HG03469 (cell line): ENCODE measurements at regions not wholly inside any gene's neighbourhood (a gene's known extent, or its start where the extent isn't known, plus 50 kb on each side); places are given as distances from the start of the nearest gene placed in this dataset.

ENCODE experiments used
- ATAC-seq: cut with Tn5 transposase; IDR thresholded peaks from one replicate; pipeline ENCODE4 v1.9.1; 2021; ENCODE audit warnings: mild to moderate bottlenecking, moderate library complexity, moderate number of reproducible peaks; ENCODE audit not compliant: unreplicated experiment

DNA sequence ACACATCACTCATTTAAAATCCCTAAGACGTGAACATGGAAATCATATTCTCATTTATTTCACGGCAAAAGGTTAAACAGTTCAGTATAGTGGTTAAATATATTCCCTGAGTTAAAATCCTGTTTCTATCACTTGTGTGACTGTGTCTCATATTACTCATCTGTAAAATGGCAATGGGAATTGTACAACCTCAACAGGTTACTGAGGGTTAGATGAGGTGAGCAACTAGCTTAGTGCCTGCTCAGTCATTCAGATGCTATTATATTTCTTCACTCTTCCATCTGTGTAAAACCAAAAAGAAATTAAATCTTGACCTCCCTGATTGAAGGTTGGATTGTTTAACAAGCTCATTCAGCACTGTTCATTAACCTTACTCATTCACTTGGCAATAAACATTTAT lies 212.4 kb upstream of the STK17B start:
- no peak for ATAC-seq

DNA sequence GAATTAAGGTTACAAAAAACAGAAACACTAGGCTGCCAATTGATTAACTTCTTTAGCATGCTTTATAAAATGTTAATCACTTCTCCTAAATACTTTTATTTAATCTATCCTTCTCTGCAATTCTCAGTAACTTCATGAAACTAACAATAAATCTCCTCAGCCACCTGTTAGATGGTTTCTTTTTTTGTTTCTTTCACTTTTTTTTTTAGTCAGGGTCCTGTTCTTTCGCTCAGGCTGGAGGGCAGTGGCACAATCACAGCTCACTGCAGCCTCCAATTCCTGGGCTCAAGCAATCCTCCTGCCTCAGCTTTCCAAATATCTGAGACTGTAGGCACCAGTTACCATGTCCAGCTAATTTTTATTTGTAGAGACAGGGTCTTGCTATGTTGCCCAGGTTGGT lies 213.4 kb upstream of the STK17B start:
- ATAC-seq, result no peak

DNA sequence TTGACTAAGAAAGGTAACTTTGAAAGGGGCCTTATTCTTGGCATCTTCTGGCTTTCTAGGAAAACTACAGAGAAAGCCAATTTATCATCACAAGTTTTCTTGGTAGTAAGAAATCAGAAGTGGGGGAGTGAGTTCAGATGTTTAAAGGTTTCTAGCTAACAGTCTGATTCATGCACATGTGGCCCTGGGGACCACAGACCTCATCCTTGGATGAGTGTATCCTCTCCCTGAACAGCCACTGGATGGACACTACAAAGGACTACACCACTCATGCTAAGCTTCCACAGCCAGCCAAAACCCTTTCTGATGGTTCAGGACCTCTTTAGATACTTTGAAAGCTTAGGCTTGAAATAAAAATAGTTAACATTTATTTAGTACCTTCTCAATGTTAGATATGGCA lies 218.3 kb upstream of the STK17B start:
- ATAC-seq, result no peak

DNA sequence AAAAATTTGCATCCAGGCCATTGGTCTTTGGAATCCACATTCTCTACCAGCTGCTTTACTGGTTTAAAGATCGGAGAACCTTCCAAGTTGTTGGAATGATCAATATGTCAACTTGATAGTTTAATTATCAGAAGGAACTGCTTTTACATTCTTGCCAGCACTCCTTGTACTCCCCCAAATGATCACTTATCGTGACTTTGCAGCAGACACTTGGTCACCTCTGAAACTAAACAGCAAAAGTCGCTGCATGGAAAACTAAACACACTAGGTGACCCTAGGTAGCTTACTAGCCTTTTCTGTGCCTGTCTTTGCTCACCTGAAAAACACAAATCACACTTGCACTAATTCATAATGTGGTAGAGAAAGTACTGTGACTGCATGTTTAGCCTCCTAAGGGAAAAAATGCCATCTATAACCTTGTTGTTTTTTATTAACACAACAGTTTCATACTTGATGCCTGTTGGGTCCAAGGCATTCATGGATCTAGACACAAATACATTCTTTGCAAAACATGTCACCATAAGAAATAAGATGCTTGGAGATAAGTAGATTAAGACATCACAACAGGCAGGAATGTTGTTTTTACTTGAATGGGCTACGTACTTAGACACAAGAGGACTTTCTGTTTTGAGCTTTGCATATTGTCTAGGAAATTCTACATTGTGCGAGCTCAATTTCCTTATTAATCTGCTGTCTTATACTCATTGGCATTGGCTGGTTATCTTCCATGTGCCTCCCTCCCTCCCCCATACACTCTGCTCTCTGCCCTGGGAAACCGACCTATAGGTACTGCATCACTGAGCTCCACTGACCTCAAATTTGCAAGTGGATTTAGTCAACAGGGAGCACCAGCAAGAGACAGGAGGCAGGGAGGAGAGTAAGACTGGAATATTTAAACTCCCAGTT lies 219.1 kb upstream of the STK17B start:
- ATAC-seq, result peak; percentile 49

GRCh38 chr2:196391149-196391479 lies 219.7 kb upstream of the STK17B start:
- ATAC-seq, result no peak

DNA sequence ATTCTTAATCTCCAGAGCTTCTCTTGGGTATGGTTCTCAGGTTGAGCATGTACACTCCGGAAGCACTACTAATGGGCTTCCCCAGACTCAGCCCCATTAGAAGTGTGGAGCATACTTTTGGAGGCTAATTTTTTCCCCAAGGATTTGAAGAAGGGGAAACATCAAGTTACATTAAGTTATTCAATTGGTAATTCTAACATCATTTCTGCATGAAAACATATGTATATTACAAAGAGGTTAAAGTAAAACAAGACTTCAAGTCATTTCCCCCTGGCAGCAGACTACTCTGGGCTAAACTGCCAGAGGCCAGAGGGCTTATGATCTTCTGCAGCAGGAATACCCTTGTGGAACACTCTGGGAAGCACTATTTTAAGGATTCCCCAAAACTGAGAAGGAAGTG lies 227.7 kb upstream of the STK17B start:
- no peak for ATAC-seq

DNA sequence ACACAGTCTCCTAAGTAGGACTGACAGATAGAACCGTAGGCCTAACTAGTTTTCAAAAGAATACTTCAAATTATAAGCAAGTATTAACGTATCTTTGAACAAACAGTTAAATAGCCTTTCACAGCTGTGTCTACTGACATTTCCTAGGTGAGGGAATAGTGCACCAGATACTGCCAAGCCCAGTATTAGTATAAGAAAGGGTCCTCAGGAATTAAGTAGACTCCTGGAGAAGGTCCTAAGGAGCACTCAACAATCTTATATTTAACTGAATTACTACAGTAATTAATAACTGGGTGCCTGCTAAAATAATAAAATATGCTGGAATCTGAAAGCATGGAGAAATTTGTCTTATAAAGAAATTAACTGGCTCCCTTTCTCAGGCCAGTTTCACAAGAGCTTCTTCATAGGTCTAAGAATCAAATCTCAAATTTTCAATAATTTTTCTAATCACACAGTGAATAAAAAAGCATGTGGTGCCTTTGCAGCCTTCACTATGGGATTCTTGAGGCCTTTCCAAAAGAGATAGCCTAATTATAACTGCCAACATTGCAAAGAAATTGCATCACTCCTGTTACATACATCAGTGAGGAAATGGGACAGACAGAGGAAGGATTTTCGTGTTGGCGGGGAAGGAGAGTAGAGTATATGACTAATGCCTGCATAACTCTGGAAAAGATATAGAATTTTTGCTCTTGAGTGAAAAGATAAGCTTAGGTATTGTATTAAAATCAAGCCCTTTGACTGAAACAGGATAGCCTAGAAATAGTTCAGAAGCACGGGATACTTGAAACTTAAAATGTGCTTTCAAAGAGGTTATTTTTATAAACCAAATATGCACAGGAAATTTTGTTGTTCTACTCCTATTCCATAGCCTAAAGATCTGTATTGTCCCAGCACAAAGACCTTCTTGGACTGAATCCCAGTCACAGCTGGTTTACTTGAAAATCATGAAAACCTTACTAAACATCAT lies 228.6 kb upstream of the STK17B start:
- ATAC-seq, result no peak

DNA sequence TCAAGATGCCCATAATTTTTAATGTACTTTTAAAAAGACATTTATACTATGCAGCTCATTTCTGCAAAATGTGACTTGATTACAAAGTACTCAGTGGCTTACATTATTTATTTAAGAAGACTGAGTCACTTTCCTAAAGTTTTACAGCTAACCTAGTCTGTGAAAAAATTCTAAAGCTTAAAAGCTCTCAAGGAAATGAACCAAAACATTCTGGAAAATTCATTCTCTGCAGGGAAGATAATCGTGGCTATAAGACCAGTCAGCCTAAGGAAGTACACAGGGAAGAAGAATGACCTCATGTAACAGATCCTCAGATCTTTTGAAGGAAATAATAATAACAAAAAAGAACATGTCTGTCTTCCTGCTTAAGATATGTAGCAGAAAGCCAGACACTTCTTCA lies 232.1 kb upstream of the STK17B start:
- no peak for ATAC-seq

DNA sequence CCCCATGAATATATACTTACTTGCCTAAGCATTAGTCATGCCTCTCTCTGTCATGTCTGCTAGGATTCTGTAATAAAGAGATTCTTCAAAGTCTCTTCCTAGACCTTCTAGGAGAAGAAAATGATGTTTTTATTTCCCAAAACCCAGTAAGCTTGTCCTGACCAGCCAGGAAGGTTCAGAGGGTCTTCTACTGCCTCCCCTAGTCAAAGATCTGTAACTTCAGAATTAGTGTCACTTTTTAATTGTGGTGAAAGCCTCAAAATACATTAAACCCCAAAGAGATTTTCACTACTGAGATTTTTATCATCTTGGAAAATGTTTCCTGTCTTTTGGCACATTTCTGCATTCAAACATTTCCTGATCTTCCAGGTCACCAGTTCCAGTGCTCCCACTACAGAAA lies 232.9 kb upstream of the STK17B start:
- ATAC-seq, result no peak

DNA sequence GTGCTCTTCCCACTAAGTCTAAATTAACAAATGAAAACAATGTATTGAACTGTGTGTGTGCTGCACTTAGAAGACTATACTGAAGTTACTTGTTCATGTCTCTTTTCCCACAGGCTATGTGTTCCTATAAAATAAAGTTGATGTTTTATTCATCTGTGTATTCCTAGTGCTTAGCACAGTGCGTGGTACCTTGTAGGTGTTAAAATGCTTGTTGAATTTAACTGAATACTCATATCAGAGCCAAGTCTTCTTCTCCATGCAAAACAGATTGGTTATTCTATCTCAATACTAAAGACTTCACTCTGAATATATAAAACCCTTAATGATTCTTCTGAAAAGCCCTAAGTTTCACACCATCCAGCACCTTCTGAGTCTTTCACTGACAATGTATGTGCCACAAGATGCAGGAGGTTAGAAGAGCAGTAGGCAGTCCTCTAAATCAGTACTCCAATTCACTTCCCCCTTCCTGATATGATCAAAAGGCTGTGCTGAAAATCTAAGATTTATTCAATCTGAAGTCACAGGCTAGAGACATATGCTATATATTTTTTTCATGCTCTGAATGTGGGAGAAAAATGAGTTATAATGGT lies 231.7 kb upstream of the CCDC150 start:
- ATAC-seq, result no peak

DNA sequence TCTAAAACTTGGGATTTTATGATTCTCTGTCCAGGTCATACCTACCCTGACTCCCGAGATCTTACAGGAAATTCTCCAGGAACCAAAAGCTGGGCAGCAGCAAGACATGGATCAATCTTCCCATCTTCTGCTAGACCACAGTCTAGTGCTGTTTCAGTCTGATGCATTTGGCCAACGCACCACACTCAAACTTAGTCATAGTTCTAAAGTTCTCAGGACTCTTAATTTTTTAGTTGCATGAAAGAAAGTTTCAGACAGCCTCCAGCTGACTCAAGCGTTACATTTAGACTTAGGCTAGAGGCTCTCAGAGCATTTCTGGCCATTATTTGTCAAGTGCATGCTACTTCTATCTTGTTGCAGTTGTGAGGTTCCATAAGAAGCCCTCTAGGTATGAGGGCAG lies 230.1 kb upstream of the CCDC150 start:
- ATAC-seq, result no peak

GRCh38 chr2:196410008-196410407 lies 229.5 kb upstream of the CCDC150 start:
- ATAC-seq, result no peak

- ATAC-seq, result peak; percentile 91
These were observed 225.7 kb upstream of the CCDC150 start for GRCh38 chr2:196413821-196414274.

- ATAC-seq, result no peak
These were observed 224.1 kb upstream of the CCDC150 start for GRCh38 chr2:196415384-196415783.

GRCh38 chr2:196420143-196420542 lies 219.4 kb upstream of the CCDC150 start:
- ATAC-seq, result no peak

DNA sequence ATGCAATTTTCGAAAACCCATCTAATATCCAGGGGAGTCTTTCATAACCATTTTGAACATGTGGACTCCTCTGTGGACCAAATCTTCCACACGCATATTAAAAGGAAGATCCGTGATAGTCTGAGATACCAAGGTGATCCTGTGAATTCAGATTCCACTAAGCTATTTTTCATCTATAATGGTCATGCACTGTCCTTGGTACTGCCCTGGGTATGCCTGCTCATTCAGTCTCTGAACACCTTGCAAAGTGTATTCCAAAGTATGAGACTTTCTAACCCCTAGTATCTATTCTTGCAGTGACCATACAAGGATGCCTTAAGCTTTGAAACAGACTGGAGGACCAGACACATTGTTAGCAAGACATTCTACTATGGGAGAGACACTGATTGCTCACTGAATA lies 217.6 kb upstream of the CCDC150 start:
- ATAC-seq, result no peak

DNA sequence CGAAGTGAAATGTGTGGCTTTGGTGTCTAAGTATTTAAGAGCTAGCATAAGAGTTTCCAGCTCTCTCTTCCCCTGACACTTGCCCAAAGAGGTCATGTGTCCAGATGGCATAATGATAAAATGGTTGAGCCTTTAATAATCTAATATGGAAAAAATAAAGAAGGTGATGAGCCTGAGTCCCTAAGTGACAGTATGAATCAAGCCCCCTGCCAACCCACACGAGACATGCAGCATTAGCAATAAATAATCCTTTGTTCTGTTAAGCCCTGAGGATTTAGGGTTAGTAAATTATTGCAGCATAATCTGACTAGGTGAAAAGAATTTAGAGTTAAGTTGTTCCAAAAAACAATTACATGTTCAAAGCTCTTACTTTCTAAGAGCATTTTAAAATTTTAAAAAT lies 217.2 kb upstream of the CCDC150 start:
- no peak for ATAC-seq

DNA sequence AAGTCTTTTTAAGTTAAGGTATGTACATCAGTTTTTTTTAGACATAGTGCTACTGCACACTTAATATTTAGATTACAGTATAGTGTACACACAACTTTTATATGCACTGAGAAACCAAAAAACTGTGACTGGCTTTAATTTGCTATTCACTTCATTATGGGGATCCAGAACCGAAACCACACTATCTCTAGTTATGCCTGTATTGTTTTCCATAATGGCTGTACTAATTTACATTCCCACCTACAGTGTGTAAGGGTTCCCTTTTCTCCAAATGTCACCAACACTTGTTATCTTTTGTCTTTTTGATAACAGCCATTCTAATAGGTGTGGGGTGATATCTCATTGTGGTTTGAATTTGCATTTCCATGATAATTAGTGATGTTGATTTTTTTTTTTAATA lies 213.4 kb upstream of the CCDC150 start:
- no peak for ATAC-seq

DNA sequence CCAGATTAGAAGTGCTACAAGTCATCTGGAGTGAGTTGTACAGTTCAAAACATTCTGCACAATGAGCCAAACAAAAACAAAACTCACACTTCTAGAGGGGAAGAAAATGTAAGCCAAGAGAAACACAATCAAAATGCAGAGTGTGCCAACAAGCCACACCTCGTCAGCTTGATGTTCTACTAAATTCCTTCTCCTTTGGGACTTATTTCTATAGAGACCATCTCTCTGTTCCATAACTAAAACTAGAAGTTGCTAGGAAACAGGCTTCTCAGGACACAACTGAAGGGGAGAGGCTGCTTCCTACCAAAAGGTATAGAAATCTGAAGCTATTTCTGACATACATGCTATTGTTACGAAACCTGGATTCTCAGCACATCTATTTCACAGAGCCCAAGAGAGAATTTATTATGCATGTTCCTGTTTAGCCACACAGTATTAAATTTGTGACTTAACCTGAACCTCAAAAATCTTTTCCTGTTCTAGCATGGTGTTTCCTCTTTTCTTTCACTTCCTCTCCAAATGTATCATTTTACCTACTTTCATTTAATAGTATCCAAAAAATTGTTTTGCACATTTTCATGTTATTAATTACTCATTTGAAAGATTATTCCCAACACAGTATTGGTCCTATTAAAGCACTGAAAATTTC lies 211.4 kb upstream of the CCDC150 start:
- no peak for ATAC-seq

GRCh38 chr2:196431076-196431475 lies 208.4 kb upstream of the CCDC150 start:
- no peak for ATAC-seq

- ATAC-seq, result no peak
These were observed 207.6 kb upstream of the CCDC150 start for GRCh38 chr2:196431957-196432356.
